OCI-LY1 (cell line): ENCODE measurements at regions not wholly inside any gene's neighbourhood (a gene's known extent, or its start where the extent isn't known, plus 50 kb on each side); places are given as distances from the start of the nearest gene placed in this dataset.

Source experiments
- H2AFZ ChIP-seq: fragments of 200-600 bp; sonication (generic), shearing (Covaris generic); 2 replicates; pipeline ENCODE4 v1.6.0; 2014; ENCODE audit warnings: antibody characterized with exemption, mild to moderate bottlenecking, low read length
- H3F3A ChIP-seq: fragments of 200-600 bp; sonication (generic), shearing (Covaris generic); 2 replicates; pipeline ENCODE4 v1.6.0; 2014; ENCODE audit warnings: mild to moderate bottlenecking, antibody characterized with exemption, low read length, moderate library complexity; ENCODE audit not compliant: insufficient read depth
- H3K27ac ChIP-seq: fragments of 200-600 bp; sonication (generic); 2 replicates; pipeline ENCODE4 v1.5.1; 2014; ENCODE audit warnings: low read length, mixed run types, mild to moderate bottlenecking, low read depth; ENCODE audit not compliant: poor library complexity, severe bottlenecking
- H3K27me3 ChIP-seq: fragments of 200-600 bp; sonication (generic); 2 replicates; pipeline ENCODE4 v1.6.0; 2014; ENCODE audit warnings: antibody characterized with exemption, mild to moderate bottlenecking, low read length, moderate library complexity; ENCODE audit not compliant: insufficient read depth
- H3K36me3 ChIP-seq: fragments of 200-600 bp; sonication (generic); 2 replicates; pipeline ENCODE4 v1.6.1; 2014; ENCODE audit warnings: mild to moderate bottlenecking, antibody characterized with exemption, low read length, moderate library complexity, mixed read lengths; ENCODE audit not compliant: insufficient read depth
- H3K4me1 ChIP-seq: fragments of 200-600 bp; sonication (generic); 2 replicates; pipeline ENCODE4 v1.5.1; 2014; ENCODE audit warnings: mild to moderate bottlenecking, low read length, moderate library complexity; ENCODE audit not compliant: insufficient read depth, severe bottlenecking
- H3K4me2 ChIP-seq: fragments of 200-600 bp; sonication (generic), shearing (Covaris generic); 2 replicates; pipeline ENCODE4 v1.6.1; 2014; ENCODE audit warnings: low read length
- H3K4me3 ChIP-seq: fragments of 200-600 bp; sonication (generic); 2 replicates; pipeline ENCODE4 v1.5.1; 2014; ENCODE audit warnings: low read length, low read depth, mild to moderate bottlenecking, mixed read lengths; ENCODE audit not compliant: poor library complexity, severe bottlenecking
- H3K79me2 ChIP-seq: fragments of 200-600 bp; shearing (Covaris generic); 2 replicates; pipeline ENCODE4 v1.6.1; 2016; ENCODE audit warnings: mixed run types, low read length, mixed read lengths; ENCODE audit not compliant: insufficient read depth
- H3K9ac ChIP-seq: fragments of 200-600 bp; sonication (generic), shearing (Covaris generic); 2 replicates; pipeline ENCODE4 v1.6.1; 2014; ENCODE audit warnings: mild to moderate bottlenecking, low read length, mixed read lengths
- H3K9me2 ChIP-seq: fragments of 200-600 bp; sonication (generic), shearing (Covaris generic); 2 replicates; pipeline ENCODE4 v1.6.1; 2014; ENCODE audit warnings: low read depth, mild to moderate bottlenecking, low read length, mixed read lengths
- H3K9me3 ChIP-seq: fragments of 200-600 bp; shearing (Covaris generic); 2 replicates; pipeline ENCODE4 v1.6.1; 2014; ENCODE audit warnings: low read length, mixed read lengths
- H4K20me1 ChIP-seq: fragments of 200-600 bp; sonication (generic), shearing (Covaris generic); 2 replicates; pipeline ENCODE4 v1.6.0; 2016; ENCODE audit warnings: mild to moderate bottlenecking, low read length; ENCODE audit not compliant: insufficient read depth
- CTCF ChIP-seq: fragments of 200-600 bp; sonication (generic), shearing (Covaris generic); IDR thresholded peaks from 2 replicates; pipeline ENCODE4 v1.5.1; 2017; ENCODE audit warnings: mild to moderate bottlenecking, antibody characterized with exemption, low read length, moderate library complexity, mixed read lengths
- EZH2 ChIP-seq: fragments of 200-600 bp; sonication (generic), shearing (Covaris generic); IDR thresholded peaks from 2 replicates; pipeline ENCODE4 v1.8.0; 2017; ENCODE audit warnings: borderline replicate concordance, mixed run types, mild to moderate bottlenecking, antibody characterized with exemption, low read length, moderate library complexity, mixed read lengths

- no peaks in the 10 kb centered on the region for H3K79me2 ChIP-seq
- H2AFZ ChIP-seq = no peak overlapping the region
- no peaks in the 10 kb centered on the region; the same call in 1 of the 2 replicates for H3K36me3 ChIP-seq
- no peak overlapping the region for H3K4me3 ChIP-seq
- no peak for TF ChIP-seq CTCF
- no peak for TF ChIP-seq EZH2
- peaks cover 12% of the 10 kb centered on the region for H3F3A ChIP-seq
- no peaks in the 10 kb centered on the region for H4K20me1 ChIP-seq
- no peaks in the 10 kb centered on the region for H3K9me2 ChIP-seq
- no peak overlapping the region for H3K9ac ChIP-seq
- peaks cover 6% of the 10 kb centered on the region; the same call in 1 of the 2 replicates for H3K9me3 ChIP-seq
- H3K4me1 ChIP-seq = peaks cover 37% of the 10 kb centered on the region
- no peak overlapping the region for H3K4me2 ChIP-seq
- no peak overlapping the region for H3K27ac ChIP-seq
- no peaks in the 10 kb centered on the region for H3K27me3 ChIP-seq
Measured at GRCh38 chr4:145295547-145295946, 115.2 kb upstream of the OTUD4 start.

GRCh38 chr4:145295122-145295521, 114.7 kb upstream of the OTUD4 start:
- Histone ChIP-seq H3K9ac (no peak overlapping the region), H3K9me3 (peaks cover 6% of the 10 kb centered on the region; the same call in 1 of the 2 replicates), H3K27ac (no peak overlapping the region), H3K9me2 (no peaks in the 10 kb centered on the region), H3K4me2 (no peak overlapping the region), H3K4me1 (peaks cover 32% of the 10 kb centered on the region), H3F3A (peaks cover 12% of the 10 kb centered on the region), H3K27me3 (no peaks in the 10 kb centered on the region), H4K20me1 (no peaks in the 10 kb centered on the region), H3K36me3 (no peaks in the 10 kb centered on the region; the same call in 1 of the 2 replicates), H3K4me3 (no peak overlapping the region), H3K79me2 (no peaks in the 10 kb centered on the region), H2AFZ (no peak overlapping the region)
- TF ChIP-seq EZH2 (no peak), CTCF (no peak)

- Histone ChIP-seq H3K27me3 (no peaks in the 10 kb centered on the region), H3K9me2 (no peaks in the 10 kb centered on the region), H3K4me1 (peaks cover 18% of the 10 kb centered on the region), H3K27ac (no peak overlapping the region), H3K9ac (no peak overlapping the region), H3F3A (peaks cover 6% of the 10 kb centered on the region), H4K20me1 (no peaks in the 10 kb centered on the region), H2AFZ (no peak overlapping the region), H3K79me2 (no peaks in the 10 kb centered on the region), H3K4me2 (no peak overlapping the region), H3K4me3 (no peak overlapping the region), H3K36me3 (no peaks in the 10 kb centered on the region; the same call in 1 of the 2 replicates), H3K9me3 (peaks cover 6% of the 10 kb centered on the region; the same call in 1 of the 2 replicates)
- TF ChIP-seq EZH2 (no peak), CTCF (no peak)
Measured at GRCh38 chr4:145293658-145294057, 113.3 kb upstream of the OTUD4 start.
